C4-2B (cell line): ENCODE measurements at regions not wholly inside any gene's neighbourhood (a gene's known extent, or its start where the extent isn't known, plus 50 kb on each side); places are given as distances from the start of the nearest gene placed in this dataset.

Source experiments
- CTCF ChIP-seq: fragments of 450-650 bp; conservative IDR thresholded peaks from 2 replicates; pipeline ENCODE4 v1.5.1; 2017; ENCODE audit warnings: mild to moderate bottlenecking
- ZFX ChIP-seq: fragments of 450-650 bp; IDR thresholded peaks from 2 replicates; pipeline ENCODE4 v1.6.1; 2017

GRCh38 chr9:19510907-19511306 is 102.1 kb downstream of the ACER2 start:
- TF ChIP-seq CTCF (no peak), ZFX (no peak)
